Activated T-helper 9 cell treated with anti-CD3 and anti-CD28 coated beads, Interleukin-2, amount 50 U/mL, for 16 hours (primary cell): ENCODE measurements at regions not wholly inside any gene's neighbourhood (a gene's known extent, or its start where the extent isn't known, plus 50 kb on each side); places are given as distances from the start of the nearest gene placed in this dataset.
"Not testable (repeated sequence)": the region's sequence is repeated elsewhere in the genome, so short reads cannot be mapped to it uniquely, and the experiment has no call there.

ENCODE experiments used
- DNase-seq: peaks from one replicate; pipeline ENCODE4 v3.0.0-alpha.2; 2020; ENCODE audit warnings: low read depth

DNA sequence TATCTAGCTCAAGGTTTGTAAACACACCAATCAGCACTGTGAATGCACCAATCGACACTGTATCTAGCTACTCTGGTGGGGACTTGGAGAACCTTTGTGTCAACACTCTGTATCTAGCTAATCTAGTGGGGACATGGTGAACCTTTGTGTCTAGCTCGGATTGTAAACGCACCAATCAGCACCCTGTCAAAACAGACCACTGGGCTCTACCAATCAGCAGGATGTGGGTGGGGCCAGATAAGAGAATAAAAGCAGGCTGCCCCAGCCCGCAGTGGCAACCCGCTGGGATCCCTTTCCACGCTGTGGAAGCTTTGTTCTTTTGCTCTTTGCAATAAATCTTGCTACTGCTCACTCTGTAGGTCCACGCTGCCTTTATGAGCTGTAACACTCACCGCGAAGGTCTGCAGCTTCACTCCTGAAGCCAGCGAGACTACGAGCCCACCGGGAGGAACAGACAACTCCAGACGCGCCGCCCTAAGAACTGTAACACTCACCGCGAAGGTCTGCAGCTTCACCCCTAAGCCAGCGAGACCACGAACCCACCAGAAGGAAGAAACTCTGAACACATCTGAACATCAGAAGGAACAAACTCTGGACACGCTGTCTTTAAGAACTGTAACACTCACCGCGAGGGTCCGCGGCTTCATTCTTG lies 128.5 kb downstream of the MRPL14 start:
- DNase-seq: not testable (repeated sequence)

- not testable (repeated sequence) for DNase-seq
Observed at GRCh38 chr6:43997990-43998585, 129.2 kb downstream of the MRPL14 start.

DNA sequence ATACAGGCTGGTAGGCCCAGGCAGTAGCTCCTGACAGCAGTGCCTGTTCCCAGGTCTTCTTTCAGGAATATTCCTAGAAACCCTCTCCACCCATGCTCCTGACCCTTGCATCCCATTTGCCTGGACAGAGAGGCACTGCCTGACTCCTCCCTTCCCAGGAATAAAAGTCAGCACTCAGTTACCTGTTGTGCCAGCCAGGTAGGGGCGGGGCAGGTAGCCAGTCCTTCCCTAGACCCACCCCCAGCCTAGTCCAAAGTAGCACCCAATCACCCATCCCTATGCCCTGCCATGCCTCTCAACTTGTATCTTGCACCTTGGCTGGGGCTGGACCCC lies 129.9 kb downstream of the MRPL14 start:
- no peak for DNase-seq

DNA sequence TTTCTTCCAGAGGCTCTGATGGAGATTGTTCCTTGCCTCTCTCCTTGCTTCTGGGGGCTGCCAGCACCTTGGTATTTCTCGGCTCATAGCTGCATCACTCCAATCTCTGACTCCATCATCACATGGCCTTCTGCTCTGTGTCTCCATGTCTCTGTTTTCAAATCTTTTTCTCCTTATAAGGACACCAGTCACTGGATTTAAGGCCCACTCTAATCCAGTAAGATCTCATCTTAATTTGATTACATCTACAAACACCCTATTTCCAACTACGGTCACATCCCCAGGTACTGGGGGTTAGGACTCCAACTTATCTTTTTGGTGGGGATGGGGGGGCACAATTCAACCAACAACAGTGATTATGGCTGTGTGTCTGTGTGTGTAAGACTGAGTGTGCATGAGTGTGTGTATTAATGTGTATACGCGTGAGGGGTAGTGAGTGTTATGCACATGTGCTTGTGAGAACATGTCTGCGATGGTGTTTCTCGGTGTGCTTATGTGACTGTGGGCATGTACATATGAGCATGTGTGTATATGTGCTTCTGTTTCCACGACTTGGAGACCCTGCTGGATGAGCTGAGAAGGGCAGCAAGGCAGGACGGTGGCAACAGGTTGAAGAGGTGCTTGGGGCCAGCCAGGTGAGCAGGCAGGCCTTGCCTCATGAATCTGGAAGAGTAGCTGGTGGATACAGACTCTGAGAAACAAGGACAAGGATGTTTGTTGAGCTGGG lies 130.5 kb downstream of the MRPL14 start:
- DNase-seq: no peak

- DNase-seq: no peak
Observed at GRCh38 chr6:43995137-43995536, 132.1 kb downstream of the MRPL14 start.

DNA sequence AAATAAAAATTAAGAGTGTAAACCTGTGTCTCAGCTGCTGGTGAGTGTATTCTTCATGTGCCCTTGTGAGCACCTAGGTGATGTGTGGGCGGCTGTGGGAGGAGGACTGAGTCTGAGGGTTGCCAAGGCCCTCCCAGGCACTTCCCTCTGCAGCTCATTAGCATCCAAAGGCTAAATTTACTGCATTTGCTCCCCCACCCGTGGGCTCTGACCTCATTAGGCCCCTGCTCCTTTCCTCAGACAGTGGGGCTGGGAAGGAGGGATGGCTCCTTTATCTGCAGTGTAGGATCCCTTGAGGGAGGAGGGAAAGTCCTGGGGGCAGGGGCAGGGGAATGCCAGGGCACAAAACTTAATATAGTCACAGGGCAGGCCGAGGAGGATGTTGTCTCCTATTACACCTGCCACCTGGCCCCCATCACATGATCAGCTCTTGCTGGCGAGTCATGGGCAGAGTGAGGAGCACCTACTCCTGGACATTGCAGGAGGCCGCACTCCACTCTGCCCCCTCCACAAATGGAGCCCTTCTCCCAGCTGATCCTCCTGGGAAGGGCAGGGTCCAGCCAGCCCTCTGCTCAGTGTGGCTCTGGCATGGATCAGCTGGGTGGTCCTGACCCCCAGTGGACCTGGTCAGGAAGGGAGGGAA lies 133.2 kb downstream of the MRPL14 start:
- no peak for DNase-seq

DNA sequence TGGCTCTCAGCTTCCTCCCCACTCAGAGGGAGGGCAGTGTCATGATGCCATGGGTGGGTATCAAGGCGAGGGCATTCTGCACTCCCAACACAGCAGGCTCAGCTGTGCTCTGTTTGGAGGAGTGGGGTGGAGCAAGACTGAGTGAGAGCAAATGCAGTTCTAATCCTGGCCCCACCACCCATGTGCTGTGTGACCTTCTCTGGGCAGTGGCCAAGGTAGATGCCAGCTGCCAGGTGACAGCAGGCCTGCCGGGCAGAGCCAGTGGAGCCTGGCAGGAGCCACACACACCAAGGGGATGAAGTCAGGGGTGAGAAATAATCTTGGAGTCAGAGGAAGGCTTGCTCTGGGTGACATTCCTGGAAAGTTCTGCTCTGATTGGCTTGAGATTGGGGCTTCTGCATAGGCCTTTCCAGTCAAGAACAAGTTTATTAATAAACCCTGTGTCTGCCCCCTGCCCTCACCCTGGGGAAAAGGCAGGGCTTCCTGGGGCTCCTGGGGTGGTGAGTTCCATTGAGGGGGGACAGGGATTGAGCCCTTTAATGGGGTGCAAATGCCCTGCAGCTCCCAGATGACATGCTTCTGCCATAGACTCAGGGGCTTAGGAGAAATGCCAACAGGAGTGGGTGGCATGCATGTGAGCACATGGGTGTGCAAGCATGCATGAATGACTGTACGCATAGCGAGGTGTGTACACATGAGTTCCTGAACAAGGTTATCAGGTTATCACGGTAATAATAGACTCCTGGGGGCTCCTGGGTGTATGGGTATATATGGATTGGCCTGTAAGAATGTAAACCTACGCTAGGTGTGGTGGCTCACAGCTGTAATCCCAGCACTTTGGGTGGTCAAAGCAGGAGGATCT lies 134.2 kb downstream of the MRPL14 start:
- no peak for DNase-seq

DNA sequence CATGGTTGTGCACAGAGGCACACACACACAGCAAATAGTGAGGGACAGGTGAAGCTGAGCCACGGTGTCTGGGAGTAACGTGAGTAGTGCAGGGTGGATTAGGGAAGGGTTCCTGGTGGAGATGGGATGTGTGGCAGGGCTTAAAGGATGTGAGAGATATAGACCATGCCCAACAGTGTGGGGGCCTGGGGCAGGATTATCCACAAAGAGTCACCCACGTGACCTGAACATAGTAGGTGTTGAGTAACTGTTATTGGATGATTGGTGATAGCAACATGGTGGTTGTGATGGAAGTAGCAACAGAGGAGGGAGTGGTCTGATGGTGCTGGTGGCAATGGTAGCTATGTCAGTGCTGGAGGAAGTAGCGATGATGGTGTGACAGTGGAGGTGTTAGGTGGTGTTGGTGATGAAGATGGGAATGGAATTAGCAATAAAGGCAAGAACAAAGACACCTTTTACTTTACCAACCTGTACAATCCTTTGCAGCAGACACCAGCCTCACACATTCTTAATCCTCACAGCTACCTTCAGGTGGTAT lies 135.1 kb downstream of the MRPL14 start:
- DNase-seq: no peak

- DNase-seq: no peak
Observed at GRCh38 chr6:43990627-43991619, 136.3 kb downstream of the MRPL14 start.

DNA sequence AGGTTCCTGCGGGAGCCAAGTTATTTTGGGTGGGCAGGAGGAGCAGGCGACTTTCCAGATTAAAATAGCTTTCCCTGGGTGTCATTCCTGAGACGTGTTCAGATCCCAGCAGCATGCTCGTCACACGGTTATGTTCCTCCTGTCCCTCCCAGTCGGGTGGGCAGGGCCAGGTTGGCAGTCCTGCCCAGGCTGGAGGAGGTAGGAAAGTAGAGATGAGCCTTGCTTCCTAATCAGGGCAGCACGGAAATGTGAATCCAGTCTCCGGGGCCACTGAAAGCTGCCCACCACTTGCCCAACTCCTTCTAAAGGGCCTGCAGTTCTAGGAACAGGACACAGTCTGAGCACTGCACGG lies 137.0 kb downstream of the MRPL14 start:
- no peak for DNase-seq

DNA sequence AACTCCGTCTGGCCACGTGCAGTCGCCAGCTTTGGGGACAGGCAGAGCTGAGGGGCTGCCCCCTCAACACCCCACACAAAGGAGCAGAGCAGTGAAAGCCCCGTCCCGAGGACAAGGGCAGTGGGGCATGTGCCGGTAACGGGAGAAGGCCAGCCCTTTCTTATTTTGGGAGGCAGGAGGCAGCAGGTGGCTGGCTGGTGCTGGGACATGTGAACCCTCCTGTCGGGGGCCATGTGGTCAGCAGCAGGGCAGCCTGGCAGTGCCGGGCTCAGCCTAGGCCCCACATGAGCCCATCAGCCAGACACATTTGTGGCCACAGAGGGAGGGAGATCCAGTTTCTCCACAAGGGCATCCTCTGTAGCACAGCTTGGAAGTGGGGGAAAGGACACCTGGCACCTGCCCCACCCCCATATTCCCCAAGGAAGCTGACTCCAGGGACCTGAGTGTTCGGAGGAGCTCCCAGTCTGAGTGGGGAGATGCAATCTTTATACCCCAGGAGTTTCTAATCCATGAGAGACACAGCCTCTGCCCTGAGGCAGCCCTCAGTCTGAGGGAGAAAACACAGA lies 137.6 kb downstream of the MRPL14 start:
- no peak for DNase-seq

DNA sequence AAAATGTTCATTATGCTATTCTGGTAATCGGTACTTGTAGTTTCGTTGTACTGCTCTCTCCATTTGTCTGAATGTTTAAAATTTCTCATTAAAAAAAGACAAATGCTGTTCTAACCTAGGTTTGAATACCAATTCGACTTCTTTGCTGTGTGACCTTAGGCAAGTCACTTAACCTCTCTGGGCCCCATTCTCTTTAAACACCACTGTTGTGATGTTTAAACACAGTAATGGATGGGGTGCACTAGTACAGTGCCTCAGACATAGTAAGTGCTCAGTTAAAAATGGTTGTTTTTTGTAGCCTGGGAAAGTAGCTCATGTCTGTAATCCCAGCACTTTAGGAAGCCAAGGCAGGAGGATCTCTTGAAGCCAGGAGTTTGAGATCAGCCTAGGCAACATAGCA lies 138.5 kb downstream of the MRPL14 start:
- DNase-seq: no peak

GRCh38 chr6:43987838-43988439 lies 139.3 kb downstream of the MRPL14 start:
- DNase-seq: no peak

GRCh38 chr6:43986177-43986825 lies 141.0 kb downstream of the MRPL14 start:
- DNase-seq: no peak

DNA sequence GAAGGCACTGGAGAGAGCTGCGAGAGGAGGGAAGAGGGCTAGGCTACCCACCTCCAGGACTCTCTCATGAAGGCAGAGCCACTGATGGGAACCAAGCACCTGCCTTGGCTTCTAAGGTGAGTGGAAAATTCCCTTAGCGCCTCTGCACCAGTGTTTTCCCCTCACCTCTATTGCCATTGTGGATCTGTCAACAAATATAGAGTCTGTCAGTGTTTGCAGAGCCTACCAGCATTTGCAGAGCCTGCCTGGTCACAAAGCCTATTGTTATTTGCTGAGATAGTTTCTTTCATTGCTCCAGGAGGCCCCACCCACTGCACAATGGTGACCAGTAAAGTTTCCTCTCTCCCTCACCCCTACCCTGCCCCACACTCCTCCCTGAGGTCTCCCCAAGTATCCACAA lies 141.9 kb downstream of the MRPL14 start:
- no peak for DNase-seq

DNA sequence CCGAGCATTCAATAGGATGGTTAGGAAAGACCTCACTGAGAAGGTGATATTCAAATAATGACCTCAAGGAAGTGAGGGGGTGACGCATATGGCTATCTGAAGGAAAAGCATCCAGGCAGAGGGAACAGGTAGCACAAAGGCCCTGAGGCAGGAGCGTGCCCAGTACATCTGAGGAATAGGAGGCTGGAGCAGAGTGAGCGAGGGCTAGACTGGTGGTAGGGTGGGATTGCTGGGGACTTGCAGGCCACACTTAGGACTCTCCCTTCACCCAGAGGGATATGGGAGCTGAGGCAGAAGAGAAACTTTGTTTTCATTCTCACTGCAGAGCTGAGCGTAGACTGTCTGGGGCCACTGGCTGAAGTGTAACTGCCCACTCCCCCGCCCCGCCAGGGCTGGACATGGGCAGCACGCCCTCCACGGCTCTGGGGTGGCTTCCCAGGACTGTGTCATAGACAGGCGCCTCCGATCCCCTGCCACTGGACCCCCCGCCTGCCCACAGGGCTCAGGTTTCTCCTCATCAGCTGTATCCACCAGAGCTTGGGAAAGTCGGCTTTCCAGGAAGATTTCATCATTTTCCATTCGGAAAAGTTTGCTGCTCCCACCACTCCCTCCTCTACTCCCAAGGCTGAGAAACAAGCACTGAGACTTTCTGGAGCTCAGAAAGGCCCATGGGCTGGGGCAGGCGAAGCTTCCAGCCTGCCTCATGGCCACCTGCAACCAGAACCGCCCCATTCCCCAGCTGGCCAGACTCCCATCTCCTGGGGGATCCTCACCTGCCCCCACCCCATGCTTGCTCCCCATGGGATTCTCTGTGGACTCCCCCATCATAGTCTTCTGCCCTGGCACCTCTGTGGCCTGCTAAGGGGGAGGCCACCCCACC lies 142.6 kb downstream of the MRPL14 start:
- no peak for DNase-seq

- DNase-seq: no peak
Observed at GRCh38 chr6:43983632-43984031, 143.6 kb downstream of the MRPL14 start.

DNA sequence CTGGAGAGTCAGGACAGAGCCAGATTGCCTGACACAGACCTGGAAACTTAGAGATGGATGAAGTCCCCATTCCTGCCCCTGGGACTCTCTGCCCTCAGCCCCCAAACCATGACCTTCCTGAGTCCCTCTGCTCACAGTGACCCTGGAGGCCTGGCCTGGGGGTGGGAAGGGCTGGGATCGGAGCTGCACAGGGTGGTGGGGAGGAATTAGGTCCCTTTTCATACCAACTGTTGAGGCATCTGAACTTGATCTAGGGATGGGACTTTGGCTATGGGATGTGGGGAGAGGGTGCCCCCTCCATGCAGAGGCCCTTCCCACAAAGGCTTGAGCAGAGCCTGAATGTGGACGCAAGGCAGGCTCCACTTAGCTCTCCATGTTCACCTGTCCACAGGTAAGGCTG lies 144.1 kb downstream of the MRPL14 start:
- DNase-seq: no peak
